Stimulated activated CD8-positive, alpha-beta memory T cell treated with anti-CD3 and anti-CD28 coated beads, Interleukin-2, amount 100 ng/mL, for 48 hours (primary cell): ENCODE measurements at regions not wholly inside any gene's neighbourhood (a gene's known extent, or its start where the extent isn't known, plus 50 kb on each side); places are given as distances from the start of the nearest gene placed in this dataset.

Experiments used
- DNase-seq, 2 donors: peaks; one replicate each; pipeline ENCODE4 v3.0.0-alpha.2; 2020; ENCODE audit warnings: low read depth in 2 of 2

GRCh38 chr2:41475959-41476358 lies 571.9 kb upstream of the PKDCC start:
- DNase-seq = no peak

DNA sequence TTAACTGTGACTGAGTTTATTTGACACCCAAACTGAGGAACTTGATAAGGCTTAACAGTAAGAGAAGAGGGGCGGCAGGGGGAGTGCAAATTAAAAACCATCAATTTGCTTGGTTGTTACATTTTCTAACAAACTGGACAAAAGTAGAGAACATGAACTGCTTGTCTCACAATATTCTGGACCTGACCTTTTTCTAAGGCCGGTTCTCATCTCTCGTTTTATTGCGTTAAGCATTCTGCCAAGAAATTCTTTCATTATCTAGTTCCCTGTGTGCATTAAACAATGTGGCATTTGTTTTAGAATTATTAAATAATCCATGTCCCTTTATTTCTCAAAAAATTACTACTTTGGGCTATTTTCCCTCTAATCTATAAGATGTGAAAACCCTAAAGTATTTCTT lies 565.2 kb upstream of the PKDCC start:
- DNase-seq = no peak

DNA sequence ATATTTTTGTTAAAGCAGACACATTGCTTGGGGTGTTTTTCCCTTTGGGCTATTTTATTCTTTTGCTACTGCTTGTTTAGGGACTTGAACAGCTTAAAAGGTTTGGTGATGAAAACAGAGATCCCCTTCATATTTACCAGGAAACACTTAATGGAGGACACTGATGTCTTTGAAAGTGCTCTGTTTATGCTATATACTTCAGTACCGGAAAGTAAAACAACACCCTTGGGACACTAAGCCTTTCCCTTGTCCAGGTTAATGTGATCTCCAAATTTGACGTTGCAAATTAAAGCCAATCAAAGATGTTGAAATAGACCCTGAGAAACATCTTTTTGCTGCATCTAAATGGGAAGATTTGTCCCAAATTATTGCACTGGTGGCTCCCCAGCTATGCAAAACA lies 564.6 kb upstream of the PKDCC start:
- DNase-seq = no peak

DNA sequence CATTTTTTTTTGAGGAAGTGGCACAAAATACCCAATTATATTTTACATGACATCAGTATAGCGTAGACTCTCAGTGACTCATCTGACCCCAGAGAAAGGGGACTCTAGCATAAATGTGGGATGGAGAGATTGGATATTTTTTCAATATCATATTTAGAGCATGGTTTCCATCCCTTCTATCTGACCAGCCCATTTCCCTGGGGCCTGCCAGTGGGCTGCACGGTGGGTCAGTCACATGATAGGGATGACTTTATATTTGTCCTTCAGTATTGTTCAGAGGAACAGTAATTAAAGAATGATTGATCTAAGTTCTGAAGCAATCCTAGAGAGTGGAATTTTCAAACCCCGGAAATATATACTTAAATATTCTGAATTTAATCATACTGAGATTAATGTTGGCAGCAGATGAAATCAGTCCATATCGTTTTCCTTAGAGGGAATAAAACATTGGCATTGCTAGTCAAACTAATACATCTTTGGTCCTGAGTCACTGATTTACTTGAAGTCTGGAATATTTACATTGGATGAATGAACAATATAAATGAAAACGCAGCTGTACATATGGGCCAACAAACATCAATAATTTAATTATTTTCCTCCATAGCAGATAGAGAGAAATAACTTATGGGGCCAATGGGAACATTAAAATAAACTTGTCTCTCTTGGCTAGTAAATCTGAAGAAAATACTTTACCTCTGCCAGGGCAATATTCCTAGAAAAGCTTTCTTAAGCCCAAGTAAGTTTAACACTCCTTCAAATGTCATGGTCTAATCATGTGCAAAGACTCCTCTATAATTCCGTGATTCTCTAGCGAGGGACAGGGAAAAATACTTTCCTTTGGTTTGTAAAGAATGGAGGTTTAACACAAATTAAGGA lies 563.6 kb upstream of the PKDCC start:
- no peak for DNase-seq

GRCh38 chr2:41484858-41485234 lies 563.0 kb upstream of the PKDCC start:
- no peak for DNase-seq

DNA sequence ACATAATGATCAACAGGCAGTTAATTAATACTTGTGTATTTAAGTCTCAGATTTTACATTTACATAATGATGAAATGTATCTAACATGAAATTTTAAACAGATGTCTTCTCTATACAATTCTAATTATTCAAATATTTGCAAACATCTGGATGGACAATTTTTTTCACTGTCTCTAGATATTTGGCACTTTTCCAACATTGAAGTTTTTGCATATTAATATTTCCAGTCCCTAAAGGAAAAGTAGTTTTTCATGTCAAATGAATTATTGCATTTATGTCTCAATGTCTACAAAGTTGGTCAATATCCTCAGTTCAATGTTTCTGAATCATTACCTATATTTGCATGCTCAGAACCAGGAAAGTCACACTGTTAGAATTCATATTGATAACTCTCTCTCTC lies 560.9 kb upstream of the PKDCC start:
- no peak for DNase-seq

DNA sequence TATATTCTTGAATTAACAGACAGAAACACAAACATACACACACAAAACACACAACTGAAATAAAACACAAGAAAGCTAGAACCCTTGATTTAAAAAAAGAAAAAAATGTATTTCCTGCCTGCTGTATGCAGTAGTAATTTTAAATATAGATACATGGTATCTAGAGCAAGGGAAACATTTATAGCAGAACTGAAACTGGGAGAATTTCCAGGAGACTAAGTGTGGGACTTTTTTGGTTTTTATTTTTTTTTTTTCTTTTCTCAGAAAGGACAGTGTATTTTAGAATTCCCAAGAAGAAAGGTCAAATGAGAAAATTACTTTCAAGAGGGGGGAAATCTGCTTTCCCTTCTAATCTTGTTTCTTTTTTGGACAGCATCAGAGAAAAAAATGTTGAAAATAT lies 558.9 kb upstream of the PKDCC start:
- no peak for DNase-seq

GRCh38 chr2:41489638-41490037 lies 558.2 kb upstream of the PKDCC start:
- no peak for DNase-seq

DNA sequence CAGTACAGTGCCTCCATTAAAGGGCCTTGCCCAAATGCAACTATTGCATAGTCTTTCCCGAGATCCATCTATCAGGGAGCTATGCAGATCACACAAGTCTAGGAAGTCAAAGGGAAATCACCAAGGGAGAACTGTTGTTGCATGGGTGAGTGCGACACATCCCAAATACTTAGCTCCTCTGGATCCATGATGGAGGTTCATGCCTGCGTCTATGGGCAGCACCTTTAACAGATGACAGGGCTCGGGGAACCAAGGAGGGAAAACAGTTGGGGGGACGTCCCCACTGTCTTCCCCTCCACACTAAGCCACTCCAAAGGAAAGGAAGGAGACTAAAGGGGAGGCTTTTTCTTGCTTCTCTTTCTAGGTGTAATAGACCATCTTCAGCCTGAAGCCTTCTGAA lies 552.8 kb upstream of the PKDCC start:
- DNase-seq = no peak

DNA sequence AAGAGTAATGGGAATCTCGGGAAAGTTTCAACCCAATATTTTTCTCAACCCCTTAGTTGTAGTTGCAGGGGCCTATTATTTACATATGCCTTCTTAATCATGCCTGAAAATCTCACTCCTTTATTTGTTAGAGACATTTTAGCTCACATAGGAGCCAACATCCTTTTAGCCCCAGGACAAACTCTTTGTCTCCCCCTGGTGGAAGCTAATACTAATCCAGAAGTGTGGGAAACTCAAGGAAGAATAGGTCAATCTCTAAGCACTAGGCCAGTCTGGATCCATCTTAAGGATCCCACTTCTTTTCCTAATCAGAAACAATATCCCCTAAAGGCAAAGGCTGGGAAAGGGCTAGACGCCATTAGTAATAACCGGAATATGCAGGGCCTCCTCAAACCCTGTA lies 550.9 kb upstream of the PKDCC start:
- DNase-seq = no peak

DNA sequence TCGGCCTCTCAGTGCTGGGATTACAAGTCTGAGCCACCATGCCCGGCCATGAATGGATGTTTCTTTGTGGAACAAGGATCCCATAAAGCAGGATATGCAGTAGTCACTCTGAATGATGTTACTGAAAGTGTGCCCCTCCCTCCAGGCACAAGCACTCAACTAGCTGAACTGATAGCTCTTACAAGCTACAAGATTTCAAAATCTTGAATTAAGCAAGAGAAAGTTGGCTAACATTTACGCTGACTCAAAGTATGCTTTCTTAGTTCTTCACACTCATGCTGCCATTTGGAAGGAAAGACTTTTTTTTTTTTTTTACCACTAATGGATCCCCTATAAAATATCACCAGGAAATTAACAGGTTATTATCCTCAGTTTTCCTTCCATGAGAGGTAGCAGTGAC lies 549.0 kb upstream of the PKDCC start:
- DNase-seq = no peak

DNA sequence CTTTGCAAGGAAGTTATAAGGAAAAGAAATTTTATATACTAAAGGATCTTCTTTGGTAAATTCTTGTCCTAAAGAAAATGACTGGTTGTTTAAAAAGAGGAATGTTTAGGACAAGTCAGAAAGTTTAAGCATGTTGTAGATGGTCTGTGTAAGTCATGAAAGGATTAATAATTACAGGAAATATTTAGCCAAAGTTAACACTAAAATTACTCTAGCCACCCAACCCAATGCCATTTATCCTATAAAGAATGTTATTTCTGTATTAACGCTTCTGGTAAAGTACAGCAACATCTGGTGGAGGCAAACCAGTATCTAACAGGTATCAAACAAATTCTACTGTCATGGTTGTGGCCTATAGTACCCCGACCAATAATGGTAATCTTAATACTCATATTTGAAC lies 546.9 kb upstream of the PKDCC start:
- DNase-seq = no peak

GRCh38 chr2:41502752-41503151 lies 545.1 kb upstream of the PKDCC start:
- DNase-seq = no peak

- DNase-seq = no peak
These were observed 543.3 kb upstream of the PKDCC start for GRCh38 chr2:41504532-41504931.

- DNase-seq = no peak
These were observed 537.7 kb upstream of the PKDCC start for GRCh38 chr2:41510108-41510507.

DNA sequence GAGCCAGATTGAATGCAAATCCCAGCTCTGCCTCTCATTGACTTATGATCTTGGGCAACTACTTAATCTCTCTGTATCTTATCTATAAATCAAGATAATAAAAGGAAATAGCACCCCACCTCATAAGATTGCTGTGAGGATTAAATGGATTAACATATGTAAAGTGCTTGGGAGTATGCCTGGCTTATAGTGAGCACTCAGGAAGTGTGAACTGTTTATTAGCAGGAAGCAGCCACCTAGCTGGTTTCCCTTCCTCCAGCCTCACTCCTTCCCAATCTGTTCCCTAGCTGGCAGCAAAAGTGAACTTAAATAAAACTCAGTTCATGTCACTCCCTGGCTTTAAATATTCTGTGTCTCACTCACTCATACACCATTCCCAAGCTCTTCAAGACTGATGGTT lies 526.6 kb upstream of the PKDCC start:
- DNase-seq = no peak

DNA sequence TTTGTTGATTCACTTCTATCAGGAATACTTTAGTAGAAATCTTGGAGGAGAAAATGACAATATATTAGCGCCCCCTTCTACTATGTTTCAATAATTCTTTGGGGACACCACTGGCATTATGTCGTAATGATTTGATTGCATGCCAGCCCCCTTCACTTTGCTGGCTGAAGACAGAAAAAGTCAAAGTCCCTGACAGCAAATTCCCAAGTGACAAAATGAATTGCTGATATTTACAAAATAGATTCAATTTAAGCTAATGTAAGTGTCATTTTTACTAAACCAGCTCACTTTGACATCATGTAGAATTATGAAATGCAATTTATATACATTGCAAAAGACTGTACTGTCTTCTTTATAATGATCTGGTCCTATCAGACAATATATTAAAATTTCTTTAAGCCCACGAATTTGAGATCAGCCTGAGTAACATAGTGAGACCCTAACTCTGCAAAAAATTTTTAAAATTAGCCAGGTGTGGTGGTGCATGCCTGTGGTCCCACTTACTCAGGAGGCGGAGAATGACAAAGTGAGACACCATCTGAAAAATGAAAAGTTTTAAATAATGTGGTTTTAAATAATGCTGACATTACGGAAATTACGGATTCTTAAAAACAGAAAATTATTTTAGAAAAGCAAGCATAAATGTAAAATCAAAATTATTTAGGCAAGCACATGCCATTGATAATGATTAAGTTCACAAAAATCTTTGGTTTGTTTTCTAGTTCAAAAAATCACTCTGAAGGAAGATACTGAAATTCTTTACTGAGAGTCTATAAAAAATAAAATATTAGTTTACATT lies 520.1 kb upstream of the PKDCC start:
- DNase-seq = no peak

DNA sequence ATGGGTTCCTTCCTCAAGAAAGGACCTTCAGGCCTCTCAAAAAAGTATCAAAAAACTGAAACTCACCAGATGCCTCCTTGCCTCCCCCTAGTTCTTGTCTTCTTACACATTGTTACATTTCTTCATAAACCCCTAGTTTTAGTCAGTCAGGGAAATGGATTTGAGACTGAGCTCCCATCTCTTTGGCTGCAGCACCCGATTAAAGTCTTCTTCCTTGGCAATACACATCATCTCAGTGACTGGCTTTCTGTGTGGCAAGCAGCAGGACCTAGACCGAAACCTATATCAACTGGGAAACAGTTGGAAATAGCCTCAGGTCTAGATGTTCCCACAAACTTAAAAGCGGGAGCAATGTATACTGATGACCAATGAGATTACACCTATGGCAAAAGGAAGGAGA lies 512.2 kb upstream of the PKDCC start:
- no peak for DNase-seq

- no peak for DNase-seq
These were observed 507.4 kb upstream of the PKDCC start for GRCh38 chr2:41540272-41540998.

- DNase-seq = no peak
These were observed 504.1 kb upstream of the PKDCC start for GRCh38 chr2:41543726-41544125.

DNA sequence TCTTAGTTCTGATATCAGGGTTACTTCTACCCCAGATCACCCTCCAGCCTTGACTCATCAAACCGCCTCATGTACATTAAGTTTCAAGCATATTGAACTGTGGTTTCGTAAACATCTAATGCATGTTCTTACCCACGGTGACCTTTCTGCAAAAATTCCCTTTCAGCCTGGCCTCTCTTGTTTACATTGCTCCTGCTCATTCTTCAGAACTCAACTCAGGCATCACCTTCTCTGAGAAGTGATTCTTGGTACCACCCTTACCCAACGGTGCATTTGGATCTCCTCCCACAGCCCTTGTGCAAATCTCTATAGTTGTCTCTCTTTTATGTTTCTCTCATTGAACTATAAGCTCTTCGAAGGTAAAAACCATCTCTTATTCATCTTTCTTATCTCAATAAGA lies 503.1 kb upstream of the PKDCC start:
- no peak for DNase-seq

DNA sequence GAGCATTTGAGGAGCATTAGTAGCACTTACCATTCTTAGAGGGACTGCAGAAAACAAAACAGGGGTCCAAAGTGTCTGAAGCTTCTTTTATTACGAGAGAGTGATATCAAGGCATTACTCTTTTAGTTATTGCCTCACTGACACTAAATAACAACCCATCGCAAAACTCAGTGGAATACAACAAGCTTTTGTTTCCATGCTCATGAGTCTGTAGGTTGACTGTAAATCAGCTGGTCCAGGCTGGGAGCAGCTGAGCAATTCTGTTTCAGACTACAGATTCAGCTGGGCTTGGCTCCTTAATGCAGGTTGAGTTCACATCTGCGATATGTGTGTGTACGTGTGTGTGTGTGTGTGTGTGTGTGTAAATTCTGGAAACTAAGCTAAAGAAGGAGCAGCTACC lies 501.8 kb upstream of the PKDCC start:
- no peak for DNase-seq

DNA sequence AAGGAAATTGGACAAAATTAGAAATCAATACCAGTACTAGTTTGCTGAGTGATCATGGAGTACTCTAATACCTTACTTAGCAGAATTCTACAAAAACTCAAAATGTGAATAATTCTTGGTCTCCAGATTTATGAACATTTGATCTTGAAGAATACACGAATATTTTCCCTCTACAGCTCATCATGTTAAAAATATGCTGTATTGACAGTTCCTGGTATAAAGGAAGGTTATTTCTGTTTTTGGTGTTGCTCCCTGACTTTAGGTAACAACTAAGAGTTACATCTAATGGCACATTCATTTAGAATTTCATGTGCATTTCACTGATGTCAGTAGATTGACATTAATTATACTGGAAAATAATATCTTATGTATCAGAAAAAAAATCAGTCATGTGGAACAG lies 479.2 kb upstream of the PKDCC start:
- no peak for DNase-seq
